BLaER1 (cell line): ENCODE measurements at regions not wholly inside any gene's neighbourhood (a gene's known extent, or its start where the extent isn't known, plus 50 kb on each side); places are given as distances from the start of the nearest gene placed in this dataset.

Experiments
- H3K27ac ChIP-seq: shearing (Covaris generic); formaldehyde crosslinking; 2 replicates; pipeline ENCODE4 v1.8.1; 2022
- H3K27me3 ChIP-seq: shearing (Covaris generic); formaldehyde crosslinking; 2 replicates; pipeline ENCODE4 v1.8.1; 2022
- H3K36me3 ChIP-seq: shearing (Covaris generic); formaldehyde crosslinking; 2 replicates; pipeline ENCODE4 v1.8.1; 2022
- H3K4me1 ChIP-seq: shearing (Covaris generic); formaldehyde crosslinking; 2 replicates; pipeline ENCODE4 v1.8.1; 2022
- H3K4me2 ChIP-seq: shearing (Covaris generic); formaldehyde crosslinking; 2 replicates; pipeline ENCODE4 v1.8.1; 2022
- H3K4me3 ChIP-seq: shearing (Covaris generic); formaldehyde crosslinking; 2 replicates; pipeline ENCODE4 v1.8.1; 2022
- H3K9ac ChIP-seq: shearing (Covaris generic); formaldehyde crosslinking; 2 replicates; pipeline ENCODE4 v1.8.1; 2022
- H3K9me3 ChIP-seq: shearing (Covaris generic); formaldehyde crosslinking; 2 replicates; pipeline ENCODE4 v1.8.1; 2022
- H4K20me1 ChIP-seq: shearing (Covaris generic); formaldehyde crosslinking; 2 replicates; pipeline ENCODE4 v1.8.1; 2022
- Cebpa-rat ChIP-seq: shearing (Covaris generic); IDR thresholded peaks from 2 replicates; pipeline ENCODE4 v1.8.1; 2022

DNA sequence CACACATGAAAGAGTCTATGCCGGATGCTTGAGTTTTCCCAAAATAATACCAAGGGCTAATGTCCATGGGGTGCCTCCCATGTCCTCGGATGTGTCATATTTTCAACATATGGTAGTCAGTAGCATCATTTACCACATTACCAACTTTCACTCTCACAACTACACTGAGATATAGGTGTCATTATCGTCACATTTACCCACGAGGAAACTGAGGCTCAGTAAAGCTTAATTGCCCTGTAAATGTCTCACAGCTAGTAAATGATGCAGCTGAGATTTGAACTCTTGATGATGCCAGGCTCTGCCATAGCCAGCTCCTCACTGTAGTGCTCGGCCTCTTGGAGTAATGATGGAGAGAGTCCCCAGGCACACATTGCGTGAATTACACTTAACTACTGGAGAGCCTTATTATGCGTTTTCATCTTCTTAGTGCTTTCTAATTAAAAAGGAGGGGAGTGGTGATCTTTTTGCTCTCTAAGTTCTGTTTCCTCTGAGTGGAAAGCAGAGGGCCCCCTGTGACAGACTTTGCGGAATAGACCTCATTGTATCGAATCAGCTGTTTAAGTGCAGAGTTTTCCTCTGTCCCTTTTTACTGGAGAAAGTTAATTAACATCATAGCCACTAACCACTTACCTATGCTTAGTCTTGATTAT lies 142.0 kb upstream of the SLCO3A1 start:
- Histone ChIP-seq H3K27me3 (no peaks in the 10 kb centered on the region), H3K27ac (no peak overlapping the region), H3K4me3 (no peak overlapping the region), H3K9ac (no peak overlapping the region), H3K4me2 (no peak overlapping the region), H3K9me3 (no peaks in the 10 kb centered on the region), H3K4me1 (no peaks in the 10 kb centered on the region), H3K36me3 (no peaks in the 10 kb centered on the region), H4K20me1 (no peaks in the 10 kb centered on the region)
- TF ChIP-seq Cebpa-rat: no peak

GRCh38 chr15:91712286-91712685 lies 141.2 kb upstream of the SLCO3A1 start:
- H3K4me3 ChIP-seq: no peak overlapping the region
- H4K20me1 ChIP-seq: no peaks in the 10 kb centered on the region
- H3K27me3 ChIP-seq: no peaks in the 10 kb centered on the region
- no peak overlapping the region for H3K9ac ChIP-seq
- H3K4me1 ChIP-seq: no peaks in the 10 kb centered on the region
- no peak for TF ChIP-seq Cebpa-rat
- no peaks in the 10 kb centered on the region for H3K9me3 ChIP-seq
- H3K36me3 ChIP-seq: no peaks in the 10 kb centered on the region
- H3K27ac ChIP-seq: no peak overlapping the region
- H3K4me2 ChIP-seq: no peak overlapping the region

DNA sequence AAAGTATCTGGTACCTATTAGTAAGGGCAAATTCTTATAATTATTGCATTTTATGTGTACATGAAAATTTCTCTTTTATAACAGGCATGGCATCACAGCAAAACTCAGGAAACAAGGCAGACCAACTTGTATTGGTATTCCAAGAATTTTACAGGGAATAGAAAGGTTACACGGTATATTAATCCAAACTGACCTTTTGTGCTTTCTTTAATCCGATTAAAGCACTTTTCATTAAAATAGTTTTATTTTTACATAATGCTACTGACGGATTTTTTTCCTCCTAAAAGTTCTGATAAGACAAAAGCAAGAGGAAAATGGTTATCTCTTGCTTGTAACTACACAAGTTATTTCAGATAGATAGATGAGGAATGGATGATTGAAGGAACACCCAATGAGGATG lies 137.0 kb upstream of the SLCO3A1 start:
- Histone ChIP-seq H4K20me1 (no peaks in the 10 kb centered on the region), H3K4me2 (no peak overlapping the region), H3K9ac (no peak overlapping the region), H3K36me3 (no peaks in the 10 kb centered on the region), H3K27me3 (no peaks in the 10 kb centered on the region), H3K4me1 (peaks cover 17% of the 10 kb centered on the region), H3K9me3 (no peaks in the 10 kb centered on the region), H3K4me3 (no peak overlapping the region), H3K27ac (no peak overlapping the region)
- TF ChIP-seq Cebpa-rat: no peak

DNA sequence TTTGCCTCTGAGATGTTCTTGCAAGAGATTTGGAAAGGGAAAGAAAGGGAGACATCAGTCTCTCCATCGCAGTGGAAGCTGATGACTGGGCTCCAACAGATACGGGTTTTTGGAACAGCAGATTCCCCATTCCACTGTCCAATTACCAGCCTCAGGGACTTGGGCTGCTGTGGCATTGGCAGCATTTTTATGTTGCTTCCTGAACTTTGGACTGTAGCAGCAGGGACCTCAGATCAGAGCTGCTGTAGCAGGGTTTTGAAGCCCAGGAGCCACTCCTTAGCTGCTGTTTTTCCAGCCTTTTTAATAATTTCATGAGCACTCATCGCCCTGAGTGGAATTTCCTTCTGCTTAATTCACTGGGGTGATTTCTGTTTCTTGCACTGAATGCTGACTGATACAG lies 135.7 kb upstream of the SLCO3A1 start:
- Histone ChIP-seq H3K9me3 (no peaks in the 10 kb centered on the region), H3K4me1 (peaks cover 17% of the 10 kb centered on the region), H3K36me3 (no peaks in the 10 kb centered on the region), H3K4me2 (peak overlapping the region; percentile 54), H3K27ac (no peak overlapping the region), H3K4me3 (no peak overlapping the region), H4K20me1 (no peaks in the 10 kb centered on the region), H3K9ac (no peak overlapping the region), H3K27me3 (no peaks in the 10 kb centered on the region)
- no peak for TF ChIP-seq Cebpa-rat

GRCh38 chr15:91723959-91724358 lies 129.5 kb upstream of the SLCO3A1 start:
- Histone ChIP-seq H3K9me3 (no peaks in the 10 kb centered on the region), H3K4me3 (no peak overlapping the region), H3K27ac (no peak overlapping the region), H3K4me2 (no peak overlapping the region), H3K4me1 (peaks cover 4% of the 10 kb centered on the region), H3K27me3 (no peaks in the 10 kb centered on the region), H3K36me3 (no peaks in the 10 kb centered on the region), H4K20me1 (no peaks in the 10 kb centered on the region), H3K9ac (no peak overlapping the region)
- TF ChIP-seq Cebpa-rat: no peak

- Histone ChIP-seq H3K36me3 (no peaks in the 10 kb centered on the region), H3K4me2 (no peak overlapping the region), H3K9me3 (no peaks in the 10 kb centered on the region), H3K27me3 (no peaks in the 10 kb centered on the region), H3K4me3 (no peak overlapping the region), H3K9ac (no peak overlapping the region), H3K27ac (no peak overlapping the region), H3K4me1 (no peaks in the 10 kb centered on the region), H4K20me1 (no peaks in the 10 kb centered on the region)
- TF ChIP-seq Cebpa-rat: no peak
These were observed 119.8 kb upstream of the SLCO3A1 start for GRCh38 chr15:91733661-91734060.

DNA sequence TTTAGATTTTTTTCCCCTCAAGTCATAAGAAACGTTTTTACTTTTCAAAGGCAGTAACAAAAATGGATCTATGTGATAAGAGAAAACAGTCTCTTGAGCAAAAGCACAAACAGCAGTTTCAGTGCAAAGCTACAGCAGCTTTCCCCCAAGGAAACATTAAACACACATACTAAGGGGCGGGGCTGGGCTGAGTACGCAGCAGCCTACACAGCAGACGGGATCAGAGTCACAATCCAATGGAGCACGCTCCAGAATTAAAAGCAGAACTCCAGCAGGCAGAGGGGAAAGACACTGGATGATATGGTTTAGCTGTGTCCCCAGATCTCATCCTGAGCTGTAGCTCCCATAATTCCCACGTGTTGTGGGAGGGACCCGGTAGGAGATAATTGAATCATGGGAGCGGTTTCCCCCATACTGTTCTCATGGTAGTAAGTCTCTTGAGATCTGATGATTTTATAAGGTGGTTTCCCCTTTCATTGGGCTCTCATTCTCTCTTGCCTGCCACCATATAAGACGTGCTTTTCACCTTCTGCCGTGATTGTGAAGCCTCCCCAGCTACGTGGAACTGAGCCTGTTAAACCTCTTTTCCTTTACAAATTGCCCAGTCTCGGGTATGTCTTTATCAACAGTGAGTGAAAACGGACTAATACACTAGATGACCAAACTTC lies 116.2 kb upstream of the SLCO3A1 start:
- H3K27ac ChIP-seq: no peak overlapping the region
- no peak for TF ChIP-seq Cebpa-rat
- no peaks in the 10 kb centered on the region for H3K36me3 ChIP-seq
- H3K4me3 ChIP-seq: no peak overlapping the region
- H3K27me3 ChIP-seq: no peaks in the 10 kb centered on the region
- no peak overlapping the region for H3K9ac ChIP-seq
- H3K4me2 ChIP-seq: no peak overlapping the region
- no peaks in the 10 kb centered on the region for H3K9me3 ChIP-seq
- no peaks in the 10 kb centered on the region for H4K20me1 ChIP-seq
- H3K4me1 ChIP-seq: no peaks in the 10 kb centered on the region

DNA sequence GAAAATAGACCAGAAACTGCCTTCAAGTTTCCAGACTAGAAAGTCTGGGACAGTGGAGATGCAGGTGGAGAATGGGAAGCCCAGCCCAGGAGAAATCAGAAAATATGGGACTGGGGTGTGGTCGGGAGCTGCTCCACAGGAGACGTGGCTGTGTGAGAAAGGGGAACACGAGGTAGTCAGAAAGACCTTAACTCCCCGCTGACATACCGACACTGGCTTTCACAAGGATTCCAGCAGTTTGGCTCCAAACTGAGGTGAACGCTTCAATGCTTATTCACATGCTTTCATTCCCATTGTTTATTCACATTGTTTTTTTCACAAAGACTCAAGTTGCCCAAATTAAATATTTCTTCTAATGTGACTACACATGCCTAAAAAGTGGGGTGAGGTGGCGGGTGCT lies 111.5 kb upstream of the SLCO3A1 start:
- Histone ChIP-seq H3K36me3 (no peaks in the 10 kb centered on the region), H3K4me3 (no peak overlapping the region), H3K27ac (no peak overlapping the region), H3K4me2 (no peak overlapping the region), H3K9me3 (no peaks in the 10 kb centered on the region), H4K20me1 (no peaks in the 10 kb centered on the region), H3K4me1 (0 out of 2 replicates have a peak, but pooled peaks cover 7% of the 10 kb centered on the region), H3K9ac (no peak overlapping the region), H3K27me3 (no peaks in the 10 kb centered on the region)
- TF ChIP-seq Cebpa-rat: no peak

GRCh38 chr15:91751611-91752010 lies 101.9 kb upstream of the SLCO3A1 start:
- H3K4me2 ChIP-seq: no peak overlapping the region
- no peak overlapping the region for H3K27ac ChIP-seq
- H3K36me3 ChIP-seq: no peaks in the 10 kb centered on the region
- H3K9me3 ChIP-seq: peaks cover 9% of the 10 kb centered on the region
- H3K27me3 ChIP-seq: no peaks in the 10 kb centered on the region
- H3K9ac ChIP-seq: no peak overlapping the region
- H3K4me3 ChIP-seq: no peak overlapping the region
- H4K20me1 ChIP-seq: no peaks in the 10 kb centered on the region
- 0 out of 2 replicates have a peak, but pooled peaks cover 4% of the 10 kb centered on the region for H3K4me1 ChIP-seq
- TF ChIP-seq Cebpa-rat: no peak

GRCh38 chr15:91752081-91752785 lies 101.3 kb upstream of the SLCO3A1 start:
- Histone ChIP-seq H4K20me1 (no peaks in the 10 kb centered on the region), H3K9me3 (peaks cover 9% of the 10 kb centered on the region), H3K27me3 (no peaks in the 10 kb centered on the region), H3K9ac (no peak overlapping the region), H3K4me2 (no peak overlapping the region), H3K4me1 (0 out of 2 replicates have a peak, but pooled peaks cover 4% of the 10 kb centered on the region), H3K4me3 (no peak overlapping the region), H3K36me3 (no peaks in the 10 kb centered on the region), H3K27ac (no peak overlapping the region)
- no peak for TF ChIP-seq Cebpa-rat
